ENCODE measurements at regions not wholly inside any gene's neighbourhood (a gene's known extent, or its start where the extent isn't known, plus 50 kb on each side); places are given as distances from the start of the nearest gene placed in this dataset.

DNA sequence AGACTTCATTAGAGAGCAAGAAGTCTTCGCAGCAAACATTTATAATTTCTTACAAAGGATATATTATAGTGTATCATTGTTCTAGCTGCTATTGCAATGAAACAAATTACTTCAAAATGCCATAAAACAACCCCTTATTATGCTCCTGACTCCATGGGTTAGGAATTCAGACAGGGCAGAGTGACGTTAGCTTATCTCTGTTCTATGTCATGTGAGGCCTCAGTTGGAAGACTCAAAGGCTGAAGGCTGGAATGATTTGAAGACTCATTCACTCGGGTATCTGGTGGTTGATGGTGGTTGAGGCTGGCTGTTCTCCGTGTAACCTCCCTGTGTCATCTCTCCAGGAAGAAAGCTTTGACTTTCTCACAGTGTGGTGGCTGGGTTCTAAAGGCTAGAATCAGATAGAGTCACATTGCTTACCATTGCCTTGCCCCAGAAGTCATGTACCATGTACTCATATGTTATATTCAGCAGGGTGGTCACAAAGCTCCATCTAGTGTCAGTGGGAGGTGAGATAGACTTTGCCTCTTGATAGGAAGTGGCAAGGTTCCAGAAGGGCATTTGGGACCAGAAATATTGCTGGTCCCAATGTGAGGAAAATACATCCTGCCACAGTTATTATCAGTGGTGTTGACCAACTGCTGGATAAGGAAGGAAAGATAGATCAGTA is 226.9 kb downstream of the TMEM38B start:
- no peak for DNase-seq

GRCh38 chr9:105928416-105928815 is 234.1 kb downstream of the TMEM38B start:
- DNase-seq: no peak

- peak; percentile 50 for DNase-seq
Observed at GRCh38 chr9:105930011-105930627, 235.8 kb downstream of the TMEM38B start.

- DNase-seq: no peak
Observed at GRCh38 chr9:105932276-105932675, 237.9 kb downstream of the TMEM38B start.

DNA sequence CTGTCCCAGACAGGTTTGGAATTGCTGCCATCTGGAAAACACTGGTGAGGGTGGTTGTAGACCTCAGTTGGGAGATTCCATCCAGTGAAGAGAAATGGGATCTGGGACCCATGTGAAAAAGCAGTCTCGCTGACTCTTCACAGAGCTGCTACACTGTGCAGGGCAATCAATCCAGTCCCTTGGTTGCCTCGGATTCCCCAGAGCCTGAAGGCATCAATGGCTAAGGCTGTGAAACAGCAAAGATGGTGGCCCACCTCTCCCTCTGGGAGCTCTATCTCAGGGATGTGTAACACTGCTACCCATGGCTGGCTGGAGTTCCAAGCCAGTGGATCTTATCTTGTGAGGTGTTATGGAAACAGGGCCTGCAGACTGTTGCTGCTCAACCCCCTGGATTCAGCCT is 256.1 kb downstream of the TMEM38B start:
- no peak for DNase-seq

- no peak for DNase-seq
Observed at GRCh38 chr9:105950894-105951293, 256.6 kb downstream of the TMEM38B start.

GRCh38 chr9:105954517-105954916 is 260.2 kb downstream of the TMEM38B start:
- no peak for DNase-seq

GRCh38 chr9:105957830-105958229 is 263.5 kb downstream of the TMEM38B start:
- no peak for DNase-seq

DNA sequence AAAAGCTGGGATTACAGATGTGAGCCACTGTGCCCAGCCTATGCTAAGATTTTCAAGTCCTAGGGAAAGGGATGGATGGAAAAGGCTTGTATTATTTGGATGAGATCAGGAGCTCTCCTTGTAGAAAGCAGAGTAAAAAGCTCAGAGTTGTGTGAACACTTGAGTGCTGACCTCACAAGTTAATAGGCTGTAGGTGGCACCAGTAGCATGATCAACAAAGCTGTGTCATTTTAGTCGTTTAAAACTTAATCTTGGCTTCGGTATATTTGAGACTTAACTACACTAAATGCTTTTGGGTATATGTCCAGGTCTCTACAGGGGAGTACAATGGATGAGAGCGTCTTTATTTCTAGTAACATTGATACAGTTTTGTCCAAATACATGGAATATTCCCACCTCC is 264.2 kb downstream of the TMEM38B start:
- no peak for DNase-seq

DNA sequence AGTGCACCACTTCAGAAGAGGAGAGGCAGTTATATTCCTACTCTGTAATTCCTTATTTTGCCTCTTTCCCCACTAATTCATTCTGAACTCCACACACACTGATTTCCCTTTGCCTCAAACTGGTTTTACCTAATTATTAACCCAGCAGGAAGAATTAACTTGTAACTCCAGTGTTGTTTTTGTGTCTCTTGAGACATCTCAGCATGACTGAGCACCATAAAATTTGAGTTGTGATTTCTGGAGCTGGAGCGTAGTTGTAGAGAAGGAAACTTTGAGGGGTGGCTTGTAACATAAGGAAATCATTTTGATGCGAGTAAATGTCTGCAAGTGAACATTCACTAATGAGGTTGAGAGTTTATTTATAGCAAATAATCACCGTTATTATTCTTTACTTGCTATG is 265.2 kb downstream of the TMEM38B start:
- DNase-seq: no peak

- DNase-seq: no peak
Observed at GRCh38 chr9:105963343-105964099, 269.2 kb downstream of the TMEM38B start.

DNA sequence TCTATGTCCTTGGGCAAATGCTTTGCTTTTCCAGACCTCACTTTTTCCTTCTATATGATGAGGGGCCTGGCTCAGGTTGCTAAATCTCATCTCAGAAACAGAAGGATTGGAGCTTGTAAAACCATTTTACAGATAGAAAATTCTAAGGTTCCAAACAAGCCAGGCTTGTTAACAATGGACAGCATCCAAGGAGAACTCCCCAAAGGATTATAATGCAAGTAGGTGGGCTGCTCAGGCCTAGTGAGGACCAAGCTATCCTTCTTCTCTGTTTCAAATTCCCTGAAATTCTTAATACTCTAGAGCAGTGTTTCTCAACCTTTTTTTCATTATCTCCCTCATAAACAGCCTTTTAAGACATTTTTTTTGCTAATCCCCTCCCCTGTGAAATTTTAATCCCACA is 269.8 kb downstream of the TMEM38B start:
- DNase-seq: no peak

DNA sequence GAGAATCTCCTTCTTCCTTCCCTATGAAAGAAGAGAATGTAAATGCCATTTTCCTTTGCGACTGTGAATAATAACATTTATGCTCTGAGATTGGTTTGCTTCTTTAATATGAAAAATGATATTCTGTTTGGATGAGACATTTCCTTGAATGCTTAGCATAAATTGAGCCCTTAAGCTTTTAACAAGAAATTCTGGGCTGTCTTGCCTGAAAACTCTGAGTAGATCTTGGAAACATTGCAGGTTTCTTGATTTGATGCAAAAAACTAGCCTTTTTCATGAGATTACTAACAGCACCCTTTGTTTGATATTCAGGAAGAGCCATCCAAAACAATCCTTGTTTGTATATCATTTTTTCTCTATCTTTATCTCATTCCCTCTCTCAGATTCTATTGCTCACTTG is 272.5 kb downstream of the TMEM38B start:
- DNase-seq: no peak

- DNase-seq: no peak
Observed at GRCh38 chr9:105967248-105967647, 272.9 kb downstream of the TMEM38B start.

DNA sequence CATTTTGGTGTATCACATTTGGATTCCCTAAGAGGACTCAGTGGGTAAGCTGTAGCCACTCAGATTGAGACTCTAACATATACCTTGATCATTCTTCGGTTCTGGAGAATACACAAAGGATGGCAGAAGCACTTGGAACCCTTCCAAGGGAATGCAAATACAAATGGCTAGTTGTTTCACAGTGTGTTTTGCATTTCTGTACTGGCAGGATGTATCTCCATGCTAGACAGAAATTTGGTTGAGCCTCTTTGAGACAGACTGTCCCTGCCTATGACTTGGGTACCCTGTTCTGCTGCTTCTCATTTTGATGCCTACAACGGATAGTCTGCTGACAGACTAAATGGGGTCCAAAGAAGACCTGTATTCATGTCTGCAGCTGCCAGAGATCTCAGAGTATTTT is 273.5 kb downstream of the TMEM38B start:
- DNase-seq: no peak

- no peak for DNase-seq
Observed at GRCh38 chr9:105968811-105969466, 274.6 kb downstream of the TMEM38B start.

DNA sequence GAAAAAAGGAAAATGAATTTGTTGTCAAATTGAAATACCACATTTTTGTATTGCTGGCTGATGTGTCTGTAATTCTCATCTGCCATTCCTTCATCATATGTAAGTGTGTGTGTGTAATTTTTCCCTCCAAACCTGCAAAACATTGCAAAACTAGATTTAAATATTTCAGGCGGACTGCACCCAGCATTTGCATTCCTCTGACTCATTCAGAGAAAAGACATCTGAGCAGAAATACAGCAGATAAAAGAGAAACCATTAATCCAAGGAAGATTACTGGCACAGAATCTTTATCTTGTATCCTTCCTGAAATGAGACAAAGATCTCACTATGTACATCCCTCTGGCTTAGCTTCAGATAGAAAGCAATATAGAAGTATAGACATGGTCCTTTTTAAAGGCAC is 275.3 kb downstream of the TMEM38B start:
- DNase-seq: no peak

- no peak for DNase-seq
Observed at GRCh38 chr9:105971986-105972385, 277.6 kb downstream of the TMEM38B start.

DNA sequence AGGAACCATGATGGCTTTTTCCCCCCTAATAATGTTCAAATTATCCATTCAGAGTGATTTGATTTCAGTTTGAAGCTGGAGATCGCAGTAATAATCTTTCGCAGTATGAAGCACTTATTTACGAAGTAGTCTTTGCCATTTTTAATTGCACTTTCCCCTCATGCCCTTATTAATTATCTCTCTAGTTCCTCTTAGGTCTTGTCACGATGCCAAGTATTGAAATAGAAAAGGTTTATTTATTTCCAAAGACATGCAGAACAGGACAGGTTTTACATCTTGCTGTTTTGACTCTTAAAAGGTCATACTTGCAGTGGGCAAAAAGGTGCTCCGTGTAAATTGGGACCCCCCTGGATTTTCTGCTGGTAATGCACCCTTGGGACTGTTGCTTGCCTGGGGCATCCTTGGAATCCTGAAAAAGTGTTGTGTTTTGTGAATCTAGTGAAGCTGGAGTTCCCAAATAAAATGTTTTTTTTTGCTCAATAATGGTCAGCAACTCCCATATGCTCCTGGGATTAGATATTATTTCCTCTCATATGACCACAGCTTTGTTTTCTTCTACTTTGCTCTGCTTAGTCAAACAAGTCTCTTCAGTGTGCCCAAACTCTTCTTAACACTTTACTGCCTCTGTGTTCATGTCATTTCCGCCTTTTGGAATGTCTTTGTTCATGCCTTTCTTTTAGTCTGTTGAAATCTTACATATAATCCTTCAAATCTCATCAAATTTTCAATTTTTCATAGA is 278.3 kb downstream of the TMEM38B start:
- DNase-seq: no peak

DNA sequence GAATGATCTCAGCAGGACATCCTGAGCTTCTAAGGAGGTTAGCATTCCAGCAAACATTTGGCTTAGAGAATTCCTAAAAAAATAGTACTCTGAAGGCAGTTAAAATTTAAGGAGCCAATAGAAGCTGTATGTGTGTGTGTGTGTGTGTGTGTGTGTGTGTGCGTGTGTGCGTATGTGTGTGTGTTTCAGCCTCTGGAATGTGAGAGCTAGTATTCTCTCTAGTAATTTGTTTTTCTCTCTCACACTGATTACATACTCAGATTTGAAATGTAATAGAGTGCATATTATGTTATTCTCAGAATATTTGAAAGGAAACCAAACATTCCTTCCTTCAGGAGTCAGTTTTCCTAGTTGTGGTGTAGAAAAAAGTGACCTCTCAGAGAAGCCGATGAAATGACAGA is 279.6 kb downstream of the TMEM38B start:
- DNase-seq: peak; percentile 79

- peak; percentile 52 for DNase-seq
Observed at GRCh38 chr9:105975886-105976645, 281.7 kb downstream of the TMEM38B start.

DNA sequence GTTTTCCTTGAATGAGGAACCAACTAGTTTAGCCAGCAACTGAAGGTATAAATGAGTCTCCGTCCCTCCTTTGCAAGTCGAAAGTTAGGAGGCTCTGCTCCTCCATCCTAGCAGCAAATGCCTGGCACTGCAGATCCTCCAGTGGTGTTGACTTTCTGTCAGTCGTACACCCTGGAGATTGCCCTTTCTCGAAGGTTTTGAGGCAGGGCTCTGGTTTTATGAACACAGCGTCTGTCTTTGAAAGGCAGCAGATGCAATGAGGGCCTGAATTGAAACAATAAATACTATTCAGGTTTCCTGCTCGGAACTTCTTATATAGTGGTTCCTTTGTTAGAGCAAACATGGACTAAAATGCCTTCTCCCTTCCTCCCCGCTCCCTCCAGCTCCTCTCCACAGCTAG is 284.0 kb downstream of the TMEM38B start:
- no peak for DNase-seq

Data from right forelimb (tissue), 1 donor.